WTC11 (cell line): ENCODE measurements at regions not wholly inside any gene's neighbourhood (a gene's known extent, or its start where the extent isn't known, plus 50 kb on each side); places are given as distances from the start of the nearest gene placed in this dataset.

Experiments
- ATAC-seq: fragments of 200-7000 bp; cut with Tn5 transposase; 2 replicates; pipeline ENCODE4 v1.10.0; 2021; ENCODE audit warnings: mild to moderate bottlenecking, moderate library complexity
- CTCF ChIA-PET: fragments of 300-600 bp; sonication (Branson Sonifier 250); formaldehyde crosslinking; loops from one replicate; lab custom pipeline; 2021; ENCODE audit warnings: antibody characterized with exemption; lab: Charles Lee
- POLR2A ChIA-PET: fragments of 350-600 bp; sonication (Branson Sonifier 250); formaldehyde crosslinking; loops from one replicate; lab custom pipeline; 2021; ENCODE audit warnings: antibody characterized with exemption; lab: Charles Lee
- DNase-seq: peaks from one replicate; pipeline ENCODE4 v3.0.0; 2021; ENCODE audit warnings: low spot score
- H3K27ac Mint-ChIP-seq: 2 replicates; pipeline ENCODE4 v1.8.0; 2021; ENCODE audit warnings: mixed read lengths
- H3K27me3 Mint-ChIP-seq: 2 replicates; pipeline ENCODE4 v1.8.0; 2021; ENCODE audit warnings: low read depth, mild to moderate bottlenecking, moderate library complexity, mixed read lengths
- H3K36me3 Mint-ChIP-seq: 2 replicates; pipeline ENCODE4 v1.8.0; 2021; ENCODE audit warnings: mixed read lengths
- H3K4me1 Mint-ChIP-seq: 2 replicates; pipeline ENCODE4 v1.8.0; 2022; ENCODE audit warnings: mixed read lengths
- H3K4me3 Mint-ChIP-seq: 2 replicates; pipeline ENCODE4 v1.8.0; 2021; ENCODE audit warnings: mild to moderate bottlenecking, moderate library complexity, mixed read lengths
- H3K9me3 Mint-ChIP-seq: 2 replicates; pipeline ENCODE4 v1.8.0; 2021; ENCODE audit warnings: mixed read lengths
- FOXP1 ChIP-seq: sonication (generic); formaldehyde crosslinking; IDR thresholded peaks from 2 replicates; pipeline ENCODE4 v1.8.0; 2022; ENCODE audit warnings: missing genetic modification reagents, mild to moderate bottlenecking, moderate library complexity, borderline replicate concordance
- GRHL2 ChIP-seq: fragments of 250-450 bp; sonication (Bioruptor Pico); IDR thresholded peaks from 2 replicates; pipeline ENCODE4 v1.8.0; 2022; ENCODE audit warnings: mild to moderate bottlenecking, moderate library complexity; ENCODE audit not compliant: insufficient replicate concordance, severe bottlenecking
- GTF2I ChIP-seq: fragments of 250-450 bp; sonication (Bioruptor Pico); conservative IDR thresholded peaks from 2 replicates; pipeline ENCODE4 v1.4.0; 2021; ENCODE audit warnings: mild to moderate bottlenecking
- MXD4 ChIP-seq: fragments of 250-450 bp; sonication (Bioruptor Pico); IDR thresholded peaks from 2 replicates; pipeline ENCODE4 v1.8.0; 2021; ENCODE audit warnings: mild to moderate bottlenecking, moderate library complexity, borderline replicate concordance
- NFE2L1 ChIP-seq: sonication (generic); formaldehyde crosslinking; IDR thresholded peaks from 2 replicates; pipeline ENCODE4 v1.8.1; 2023; ENCODE audit warnings: missing genetic modification reagents
- OVOL2 ChIP-seq: fragments of 250-450 bp; sonication (Bioruptor Pico); IDR thresholded peaks from 2 replicates; pipeline ENCODE4 v1.9.0; 2021; ENCODE audit warnings: mild to moderate bottlenecking, borderline replicate concordance
- SOX15 ChIP-seq: fragments of 250-450 bp; sonication (Bioruptor Pico); IDR thresholded peaks from 2 replicates; pipeline ENCODE4 v1.9.0; 2021; ENCODE audit warnings: mild to moderate bottlenecking
- SP1 ChIP-seq: sonication (generic); formaldehyde crosslinking; conservative IDR thresholded peaks from 2 replicates; pipeline ENCODE4 v1.8.1; 2022; ENCODE audit warnings: missing genetic modification reagents
- TEAD1 ChIP-seq: sonication (generic); formaldehyde crosslinking; IDR thresholded peaks from 2 replicates; pipeline ENCODE4 v1.8.0; 2022; ENCODE audit warnings: mild to moderate bottlenecking, missing genetic modification reagents
- ZNF121 ChIP-seq: sonication (generic); formaldehyde crosslinking; IDR thresholded peaks from 2 replicates; pipeline ENCODE4 v1.8.0; 2023; ENCODE audit warnings: missing genetic modification reagents
- ZNF219 ChIP-seq: sonication (generic); formaldehyde crosslinking; IDR thresholded peaks from 2 replicates; pipeline ENCODE4 v1.8.0; 2023; ENCODE audit warnings: missing genetic modification reagents, mild to moderate bottlenecking, borderline replicate concordance
- ZNF416 ChIP-seq: fragments of 250-450 bp; sonication (Bioruptor Pico); IDR thresholded peaks from 2 replicates; pipeline ENCODE4 v1.9.0; 2021; ENCODE audit warnings: mild to moderate bottlenecking, inconsistent platforms
- TF ChIP-seq, protein P1 (sequence below): sonication (generic); formaldehyde crosslinking; IDR thresholded peaks from 2 replicates; pipeline ENCODE4 v1.8.0; 2022; ENCODE audit warnings: mild to moderate bottlenecking, missing genetic modification reagents
- TF ChIP-seq, protein P2 (sequence below): sonication (generic); formaldehyde crosslinking; conservative IDR thresholded peaks from 2 replicates; pipeline ENCODE4 v1.8.1; 2022; ENCODE audit warnings: mild to moderate bottlenecking, missing genetic modification reagents
- TF ChIP-seq, protein P3 (sequence below): sonication (generic); formaldehyde crosslinking; conservative IDR thresholded peaks from 2 replicates; pipeline ENCODE4 v1.8.1; 2023; ENCODE audit warnings: mild to moderate bottlenecking, low read depth, missing genetic modification reagents, moderate library complexity
- TF ChIP-seq, protein P4 (sequence below): sonication (generic); formaldehyde crosslinking; IDR thresholded peaks from 2 replicates; pipeline ENCODE4 v1.8.0; 2023; ENCODE audit warnings: mild to moderate bottlenecking, missing genetic modification reagents
- TF ChIP-seq, protein P5 (sequence below): sonication (generic); formaldehyde crosslinking; IDR thresholded peaks from 2 replicates; pipeline ENCODE4 v1.8.1; 2022; ENCODE audit warnings: mild to moderate bottlenecking, missing genetic modification reagents, moderate library complexity, borderline replicate concordance
- TF ChIP-seq, protein P6 (sequence below): sonication (generic); formaldehyde crosslinking; IDR thresholded peaks from 2 replicates; pipeline ENCODE4 v1.8.1; 2022; ENCODE audit warnings: low read depth, missing genetic modification reagents, borderline replicate concordance
- TF ChIP-seq, protein P7 (sequence below): fragments of 250-450 bp; sonication (Bioruptor Pico); IDR thresholded peaks from 2 replicates; pipeline ENCODE4 v1.9.0; 2021; ENCODE audit warnings: mild to moderate bottlenecking, borderline replicate concordance

DNA sequence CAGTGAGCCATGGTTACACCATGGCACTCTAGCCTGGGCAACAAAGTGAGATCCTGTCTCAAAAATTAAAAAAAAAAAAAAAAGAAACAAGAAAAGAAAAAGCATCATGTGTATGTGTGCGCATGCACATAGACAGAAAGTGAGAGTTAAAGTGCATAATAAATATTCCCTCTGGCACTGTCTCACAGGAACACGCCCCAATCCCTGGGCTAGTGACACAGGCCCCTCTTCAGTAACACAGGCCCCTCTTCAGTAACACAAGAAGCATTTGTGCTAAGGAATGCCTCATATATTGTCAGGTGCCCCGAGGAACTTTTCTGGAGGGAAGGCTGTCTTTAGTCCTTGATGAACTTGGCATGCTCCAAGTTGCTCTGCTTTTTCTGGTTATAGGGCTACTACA is 57.5 kb downstream of the RPL27A start:
- Mint-ChIP-seq H3K9me3 (no peaks in the 10 kb centered on the region), H3K4me3 (no peak overlapping the region), H3K36me3 (no peaks in the 10 kb centered on the region), H3K27ac (no peak overlapping the region), H3K4me1 (peaks cover 6% of the 10 kb centered on the region), H3K27me3 (no peaks in the 10 kb centered on the region)
- DNase-seq (no peak), ATAC-seq (no peak)
- ChIA-PET POLR2A (no interaction called here), CTCF (no interaction called here)
- TF ChIP-seq FOXP1 (CRISPR knock-in tag) = no peak
- TF ChIP-seq, protein P1, sequence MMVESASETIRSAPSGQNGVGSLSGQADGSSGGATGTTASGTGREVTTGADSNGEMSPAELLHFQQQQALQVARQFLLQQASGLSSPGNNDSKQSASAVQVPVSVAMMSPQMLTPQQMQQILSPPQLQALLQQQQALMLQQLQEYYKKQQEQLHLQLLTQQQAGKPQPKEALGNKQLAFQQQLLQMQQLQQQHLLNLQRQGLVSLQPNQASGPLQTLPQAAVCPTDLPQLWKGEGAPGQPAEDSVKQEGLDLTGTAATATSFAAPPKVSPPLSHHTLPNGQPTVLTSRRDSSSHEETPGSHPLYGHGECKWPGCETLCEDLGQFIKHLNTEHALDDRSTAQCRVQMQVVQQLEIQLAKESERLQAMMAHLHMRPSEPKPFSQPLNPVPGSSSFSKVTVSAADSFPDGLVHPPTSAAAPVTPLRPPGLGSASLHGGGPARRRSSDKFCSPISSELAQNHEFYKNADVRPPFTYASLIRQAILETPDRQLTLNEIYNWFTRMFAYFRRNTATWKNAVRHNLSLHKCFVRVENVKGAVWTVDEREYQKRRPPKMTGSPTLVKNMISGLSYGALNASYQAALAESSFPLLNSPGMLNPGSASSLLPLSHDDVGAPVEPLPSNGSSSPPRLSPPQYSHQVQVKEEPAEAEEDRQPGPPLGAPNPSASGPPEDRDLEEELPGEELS (CRISPR knock-in tag) = no peak
- TF ChIP-seq, protein P2, sequence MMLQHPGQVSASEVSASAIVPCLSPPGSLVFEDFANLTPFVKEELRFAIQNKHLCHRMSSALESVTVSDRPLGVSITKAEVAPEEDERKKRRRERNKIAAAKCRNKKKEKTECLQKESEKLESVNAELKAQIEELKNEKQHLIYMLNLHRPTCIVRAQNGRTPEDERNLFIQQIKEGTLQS (CRISPR knock-in tag) = no peak
- no peak for TF ChIP-seq MXD4
- TF ChIP-seq, protein P3, sequence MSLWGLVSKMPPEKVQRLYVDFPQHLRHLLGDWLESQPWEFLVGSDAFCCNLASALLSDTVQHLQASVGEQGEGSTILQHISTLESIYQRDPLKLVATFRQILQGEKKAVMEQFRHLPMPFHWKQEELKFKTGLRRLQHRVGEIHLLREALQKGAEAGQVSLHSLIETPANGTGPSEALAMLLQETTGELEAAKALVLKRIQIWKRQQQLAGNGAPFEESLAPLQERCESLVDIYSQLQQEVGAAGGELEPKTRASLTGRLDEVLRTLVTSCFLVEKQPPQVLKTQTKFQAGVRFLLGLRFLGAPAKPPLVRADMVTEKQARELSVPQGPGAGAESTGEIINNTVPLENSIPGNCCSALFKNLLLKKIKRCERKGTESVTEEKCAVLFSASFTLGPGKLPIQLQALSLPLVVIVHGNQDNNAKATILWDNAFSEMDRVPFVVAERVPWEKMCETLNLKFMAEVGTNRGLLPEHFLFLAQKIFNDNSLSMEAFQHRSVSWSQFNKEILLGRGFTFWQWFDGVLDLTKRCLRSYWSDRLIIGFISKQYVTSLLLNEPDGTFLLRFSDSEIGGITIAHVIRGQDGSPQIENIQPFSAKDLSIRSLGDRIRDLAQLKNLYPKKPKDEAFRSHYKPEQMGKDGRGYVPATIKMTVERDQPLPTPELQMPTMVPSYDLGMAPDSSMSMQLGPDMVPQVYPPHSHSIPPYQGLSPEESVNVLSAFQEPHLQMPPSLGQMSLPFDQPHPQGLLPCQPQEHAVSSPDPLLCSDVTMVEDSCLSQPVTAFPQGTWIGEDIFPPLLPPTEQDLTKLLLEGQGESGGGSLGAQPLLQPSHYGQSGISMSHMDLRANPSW (CRISPR knock-in tag) = no peak
- TF ChIP-seq NFE2L1 = no peak
- no peak for TF ChIP-seq SOX15
- TF ChIP-seq, protein P4, sequence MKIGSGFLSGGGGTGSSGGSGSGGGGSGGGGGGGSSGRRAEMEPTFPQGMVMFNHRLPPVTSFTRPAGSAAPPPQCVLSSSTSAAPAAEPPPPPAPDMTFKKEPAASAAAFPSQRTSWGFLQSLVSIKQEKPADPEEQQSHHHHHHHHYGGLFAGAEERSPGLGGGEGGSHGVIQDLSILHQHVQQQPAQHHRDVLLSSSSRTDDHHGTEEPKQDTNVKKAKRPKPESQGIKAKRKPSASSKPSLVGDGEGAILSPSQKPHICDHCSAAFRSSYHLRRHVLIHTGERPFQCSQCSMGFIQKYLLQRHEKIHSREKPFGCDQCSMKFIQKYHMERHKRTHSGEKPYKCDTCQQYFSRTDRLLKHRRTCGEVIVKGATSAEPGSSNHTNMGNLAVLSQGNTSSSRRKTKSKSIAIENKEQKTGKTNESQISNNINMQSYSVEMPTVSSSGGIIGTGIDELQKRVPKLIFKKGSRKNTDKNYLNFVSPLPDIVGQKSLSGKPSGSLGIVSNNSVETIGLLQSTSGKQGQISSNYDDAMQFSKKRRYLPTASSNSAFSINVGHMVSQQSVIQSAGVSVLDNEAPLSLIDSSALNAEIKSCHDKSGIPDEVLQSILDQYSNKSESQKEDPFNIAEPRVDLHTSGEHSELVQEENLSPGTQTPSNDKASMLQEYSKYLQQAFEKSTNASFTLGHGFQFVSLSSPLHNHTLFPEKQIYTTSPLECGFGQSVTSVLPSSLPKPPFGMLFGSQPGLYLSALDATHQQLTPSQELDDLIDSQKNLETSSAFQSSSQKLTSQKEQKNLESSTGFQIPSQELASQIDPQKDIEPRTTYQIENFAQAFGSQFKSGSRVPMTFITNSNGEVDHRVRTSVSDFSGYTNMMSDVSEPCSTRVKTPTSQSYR (CRISPR knock-in tag) = no peak
- no peak for TF ChIP-seq ZNF121 (CRISPR knock-in tag)
- TF ChIP-seq ZNF219 = no peak
- TF ChIP-seq OVOL2 = no peak
- TF ChIP-seq TEAD1 (CRISPR knock-in tag) = no peak
- TF ChIP-seq GTF2I (CRISPR knock-in tag) = no peak
- TF ChIP-seq ZNF416 (CRISPR knock-in tag) = no peak
- TF ChIP-seq SP1 (CRISPR knock-in tag) = no peak
- TF ChIP-seq GRHL2 (CRISPR knock-in tag) = no peak
- TF ChIP-seq, protein P5, sequence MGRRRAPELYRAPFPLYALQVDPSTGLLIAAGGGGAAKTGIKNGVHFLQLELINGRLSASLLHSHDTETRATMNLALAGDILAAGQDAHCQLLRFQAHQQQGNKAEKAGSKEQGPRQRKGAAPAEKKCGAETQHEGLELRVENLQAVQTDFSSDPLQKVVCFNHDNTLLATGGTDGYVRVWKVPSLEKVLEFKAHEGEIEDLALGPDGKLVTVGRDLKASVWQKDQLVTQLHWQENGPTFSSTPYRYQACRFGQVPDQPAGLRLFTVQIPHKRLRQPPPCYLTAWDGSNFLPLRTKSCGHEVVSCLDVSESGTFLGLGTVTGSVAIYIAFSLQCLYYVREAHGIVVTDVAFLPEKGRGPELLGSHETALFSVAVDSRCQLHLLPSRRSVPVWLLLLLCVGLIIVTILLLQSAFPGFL (CRISPR knock-in tag) = no peak
- TF ChIP-seq, protein P6, sequence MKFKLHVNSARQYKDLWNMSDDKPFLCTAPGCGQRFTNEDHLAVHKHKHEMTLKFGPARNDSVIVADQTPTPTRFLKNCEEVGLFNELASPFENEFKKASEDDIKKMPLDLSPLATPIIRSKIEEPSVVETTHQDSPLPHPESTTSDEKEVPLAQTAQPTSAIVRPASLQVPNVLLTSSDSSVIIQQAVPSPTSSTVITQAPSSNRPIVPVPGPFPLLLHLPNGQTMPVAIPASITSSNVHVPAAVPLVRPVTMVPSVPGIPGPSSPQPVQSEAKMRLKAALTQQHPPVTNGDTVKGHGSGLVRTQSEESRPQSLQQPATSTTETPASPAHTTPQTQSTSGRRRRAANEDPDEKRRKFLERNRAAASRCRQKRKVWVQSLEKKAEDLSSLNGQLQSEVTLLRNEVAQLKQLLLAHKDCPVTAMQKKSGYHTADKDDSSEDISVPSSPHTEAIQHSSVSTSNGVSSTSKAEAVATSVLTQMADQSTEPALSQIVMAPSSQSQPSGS (CRISPR knock-in tag) = no peak
- TF ChIP-seq, protein P7, sequence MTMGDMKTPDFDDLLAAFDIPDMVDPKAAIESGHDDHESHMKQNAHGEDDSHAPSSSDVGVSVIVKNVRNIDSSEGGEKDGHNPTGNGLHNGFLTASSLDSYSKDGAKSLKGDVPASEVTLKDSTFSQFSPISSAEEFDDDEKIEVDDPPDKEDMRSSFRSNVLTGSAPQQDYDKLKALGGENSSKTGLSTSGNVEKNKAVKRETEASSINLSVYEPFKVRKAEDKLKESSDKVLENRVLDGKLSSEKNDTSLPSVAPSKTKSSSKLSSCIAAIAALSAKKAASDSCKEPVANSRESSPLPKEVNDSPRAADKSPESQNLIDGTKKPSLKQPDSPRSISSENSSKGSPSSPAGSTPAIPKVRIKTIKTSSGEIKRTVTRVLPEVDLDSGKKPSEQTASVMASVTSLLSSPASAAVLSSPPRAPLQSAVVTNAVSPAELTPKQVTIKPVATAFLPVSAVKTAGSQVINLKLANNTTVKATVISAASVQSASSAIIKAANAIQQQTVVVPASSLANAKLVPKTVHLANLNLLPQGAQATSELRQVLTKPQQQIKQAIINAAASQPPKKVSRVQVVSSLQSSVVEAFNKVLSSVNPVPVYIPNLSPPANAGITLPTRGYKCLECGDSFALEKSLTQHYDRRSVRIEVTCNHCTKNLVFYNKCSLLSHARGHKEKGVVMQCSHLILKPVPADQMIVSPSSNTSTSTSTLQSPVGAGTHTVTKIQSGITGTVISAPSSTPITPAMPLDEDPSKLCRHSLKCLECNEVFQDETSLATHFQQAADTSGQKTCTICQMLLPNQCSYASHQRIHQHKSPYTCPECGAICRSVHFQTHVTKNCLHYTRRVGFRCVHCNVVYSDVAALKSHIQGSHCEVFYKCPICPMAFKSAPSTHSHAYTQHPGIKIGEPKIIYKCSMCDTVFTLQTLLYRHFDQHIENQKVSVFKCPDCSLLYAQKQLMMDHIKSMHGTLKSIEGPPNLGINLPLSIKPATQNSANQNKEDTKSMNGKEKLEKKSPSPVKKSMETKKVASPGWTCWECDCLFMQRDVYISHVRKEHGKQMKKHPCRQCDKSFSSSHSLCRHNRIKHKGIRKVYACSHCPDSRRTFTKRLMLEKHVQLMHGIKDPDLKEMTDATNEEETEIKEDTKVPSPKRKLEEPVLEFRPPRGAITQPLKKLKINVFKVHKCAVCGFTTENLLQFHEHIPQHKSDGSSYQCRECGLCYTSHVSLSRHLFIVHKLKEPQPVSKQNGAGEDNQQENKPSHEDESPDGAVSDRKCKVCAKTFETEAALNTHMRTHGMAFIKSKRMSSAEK (CRISPR knock-in tag) = no peak
